MM.1S (cell line): ENCODE measurements at regions not wholly inside any gene's neighbourhood (a gene's known extent, or its start where the extent isn't known, plus 50 kb on each side); places are given as distances from the start of the nearest gene placed in this dataset.

ENCODE experiments used
- CTCF ChIP-seq: fragments of 300-600 bp; sonication (generic); IDR thresholded peaks from 2 replicates; pipeline ENCODE4 v1.5.1; 2016; ENCODE audit warnings: antibody characterized with exemption, low read length, mixed read lengths
- EZH2 ChIP-seq: fragments of 300-600 bp; sonication (generic); optimal IDR thresholded peaks from 2 replicates; pipeline ENCODE3; 2017; ENCODE audit warnings: low read depth, mild to moderate bottlenecking, antibody characterized with exemption, low read length, mixed read lengths
- EZH2phosphoT487 ChIP-seq: fragments of 300-600 bp; sonication (generic); IDR thresholded peaks from 2 replicates; pipeline ENCODE4 v1.6.1; 2018; ENCODE audit warnings: antibody characterized with exemption, low read length

- no peak for TF ChIP-seq CTCF
- TF ChIP-seq EZH2, result no peak
- TF ChIP-seq EZH2phosphoT487, result no peak
These were observed 1875.9 kb upstream of the CDH9 start for GRCh38 chr5:28914297-28914696.
